Pancreas (tissue), 10 donors: ENCODE measurements at regions not wholly inside any gene's neighbourhood (a gene's known extent, or its start where the extent isn't known, plus 50 kb on each side); places are given as distances from the start of the nearest gene placed in this dataset.
"Not testable (repeated sequence)": the region's sequence is repeated elsewhere in the genome, so short reads cannot be mapped to it uniquely, and the experiment has no call there.

ENCODE experiments used
- ATAC-seq, 4 donors: fragments of 200-7000 bp; cut with Tn5 transposase; one replicate each; pipeline versions ENCODE4 v1.8.0 to v1.9.1; 2020; ENCODE audit warnings: mild to moderate bottlenecking in 4 of 4, moderate library complexity in 4 of 4
- DNase-seq, 6 donors: peaks; one replicate each; pipeline ENCODE4 v3.0.0-alpha.2; 2020
- FAIRE-seq: peaks from 2 replicates; lab custom pipeline; 2012; peaks lifted over from hg19 to GRCh38; lab: Jason Lieb, UNC
- H3K27ac ChIP-seq, 4 donors: fragments of 200-600 bp; sonication (generic); 1 replicate in 3 of 4; 2 replicates in 1 of 4; pipeline versions ENCODE4 v1.5.0 to v1.8.0; 2020
- H3K27me3 ChIP-seq, 4 donors: fragments of 200-600 bp; one replicate each; pipeline ENCODE4 v1.8.0; 2021
- H3K36me3 ChIP-seq, 3 donors: fragments of 200-600 bp; sonication (generic) in 1 of 3; one replicate each; pipeline versions ENCODE4 v1.5.0 to v1.8.0; 2020 to 2021
- H3K4me1 ChIP-seq, 3 donors: fragments of 200-600 bp; one replicate each; pipeline ENCODE4 v1.8.0; 2021
- H3K4me3 ChIP-seq, 4 donors: fragments of 200-600 bp; sonication (generic) in 2 of 4; one replicate each; pipeline versions ENCODE4 v1.5.0 to v1.8.0; 2020 to 2021
- H3K9me3 ChIP-seq, 4 donors: fragments of 200-600 bp; one replicate each; pipeline ENCODE4 v1.8.0; 2021
- CTCF ChIP-seq, 4 donors: fragments of 200-600 bp; sonication (generic) in 3 of 4; IDR thresholded peaks; one replicate each; pipeline versions ENCODE4 v1.5.0 to v1.8.0; 2021; ENCODE audit warnings: antibody characterized with exemption in 4 of 4
- WGBS, 2 donors: extraction: QIAGEN DNeasy Blood & Tissue Kit; methylation state at CpG; one replicate each; pipeline ENCODE4 v1.1.7; 2013; 5-methylcytosine and 5-hydroxymethylcytosine counted together
- intact Hi-C, 3 donors: fragments of 100-400 bp; cut with DNase I; formaldehyde crosslinking; loops; one replicate each; pipeline versions ENCODE4 v1.11.1 to v1.14.2; 2022
- donor health status: healthy with polysubstance abuse.
- donor health status: DM: no; HTN: no; CAD: no; lungs with moderate emphysema.
- donor health status: DM: no; HTN: no; CAD: no.
- donor health status: control.
- donor health status: control.
- donor health status: Bipolar disorder and iron deficiency.
- donor health status: DM: yes; HTN: yes; CAD: no.
- donor health status: DM: no; HTN: no; CAD: no.
- donor health status: DM: no; HTN: no; CAD: no.
- donor health status: DM: yes; HTN: yes; CAD: no.

GRCh38 chr9:61670616-61671015 is 480.8 kb downstream of the SPATA31A7 start:
- Histone ChIP-seq H3K27me3 (no peaks in the 10 kb centered on the region), H3K9me3 (no peaks in the 10 kb centered on the region), H3K4me3 (no peak overlapping the region), H3K27ac (no peak overlapping the region), H3K4me1 (no peaks in the 10 kb centered on the region), H3K36me3 (no peaks in the 10 kb centered on the region)
- intact Hi-C loops = no loop called here
- TF ChIP-seq CTCF (IDR thresholded peaks at IDR 0.05) = no peak
- FAIRE-seq (no peak), ATAC-seq (no peak), DNase-seq (peak in 1 of 6 donors; percentile 14)
- whole genome bisulfite sequencing, 2 donors = 58 to 63% methylated on average over 20 of the region's 20 CpGs

GRCh38 chr9:61671276-61671973 is 481.6 kb downstream of the SPATA31A7 start:
- TF ChIP-seq CTCF (IDR thresholded peaks at IDR 0.05) = no peak
- no peak for ATAC-seq
- Histone ChIP-seq H3K27ac (no peak overlapping the region), H3K9me3 (no peaks in the 10 kb centered on the region), H3K27me3 (no peaks in the 10 kb centered on the region), H3K4me1 (no peaks in the 10 kb centered on the region), H3K4me3 (no peak overlapping the region), H3K36me3 (no peaks in the 10 kb centered on the region)
- intact Hi-C loops = no loop called here
- no peak for FAIRE-seq
- WGBS, 2 donors = 71 to 74% methylated on average over 46 of the region's 46 CpGs
- peak in 2 of 6 donors; percentile 33 to 51 for DNase-seq

DNA sequence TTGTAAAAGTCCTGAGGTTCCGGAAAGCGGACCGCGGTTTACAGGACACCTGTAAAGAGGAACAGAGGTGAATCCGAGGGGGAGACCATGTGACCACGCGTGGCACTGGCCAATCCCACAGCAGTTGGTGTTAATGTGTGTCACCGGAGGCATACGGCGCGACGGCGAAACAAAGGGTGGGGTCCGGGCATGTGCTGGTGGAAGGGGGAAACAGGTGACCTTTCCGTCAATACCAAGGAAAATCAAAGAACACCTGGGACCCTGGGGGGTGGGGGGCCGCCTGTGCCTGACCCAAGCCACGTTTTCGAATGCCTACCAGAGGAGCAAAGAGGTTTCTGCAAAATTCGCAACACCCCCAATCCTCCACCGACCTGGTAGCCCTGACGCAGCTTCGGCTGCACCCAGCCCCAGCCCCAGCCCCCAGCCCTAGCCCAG is 482.3 kb downstream of the SPATA31A7 start:
- H3K27me3 ChIP-seq, ATAC-seq, H3K4me1 ChIP-seq, H3K27ac ChIP-seq, H3K36me3 ChIP-seq, H3K9me3 ChIP-seq, H3K4me3 ChIP-seq, FAIRE-seq, intact Hi-C loops: not testable (repeated sequence)
- WGBS, 2 donors = 72 to 77% methylated on average over 22 of the region's 22 CpGs
- peak in 2 of 6 donors; percentile 31 to 57 for DNase-seq

DNA sequence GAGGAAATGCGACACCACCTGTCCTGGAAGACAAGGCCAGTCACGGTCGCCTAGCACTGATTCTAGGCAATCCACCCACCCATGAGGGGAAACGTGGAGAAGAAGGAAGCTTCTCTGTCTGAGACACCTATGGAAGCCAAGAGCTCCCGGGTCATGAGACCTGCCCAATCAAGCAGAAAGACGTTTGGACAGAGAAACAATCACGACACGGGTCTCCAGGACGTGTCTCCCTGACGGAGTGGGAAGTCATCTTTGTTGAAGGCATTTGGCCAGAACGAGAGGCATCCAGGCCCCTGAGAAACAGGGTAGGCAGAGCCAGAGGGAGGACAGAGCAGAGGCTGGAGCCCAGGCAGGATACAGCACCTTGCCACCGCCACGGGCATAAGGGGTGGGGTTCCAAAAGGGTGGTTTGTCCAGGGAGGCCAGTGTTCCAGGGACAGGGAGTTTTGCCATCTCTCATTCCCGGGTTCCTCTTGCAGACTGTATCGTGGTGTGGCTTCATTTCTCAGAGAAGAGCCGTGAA is 482.9 kb downstream of the SPATA31A7 start:
- H3K27me3 ChIP-seq, H3K36me3 ChIP-seq, FAIRE-seq, H3K27ac ChIP-seq, ATAC-seq, H3K9me3 ChIP-seq, H3K4me1 ChIP-seq, H3K4me3 ChIP-seq, intact Hi-C loops: not testable (repeated sequence)
- DNase-seq = peak in 2 of 6 donors; percentile 22 to 31
- 68 to 72% methylated on average over 14 to 16 of the region's 16 CpGs for WGBS, 2 donors

- H3K9me3 ChIP-seq = no peaks in the 10 kb centered on the region
- H3K36me3 ChIP-seq = no peaks in the 10 kb centered on the region
- no peak overlapping the region for H3K27ac ChIP-seq
- H3K27me3 ChIP-seq = no peaks in the 10 kb centered on the region
- intact Hi-C loops = no loop called here
- H3K4me1 ChIP-seq = no peaks in the 10 kb centered on the region
- no peak for TF ChIP-seq CTCF (IDR thresholded peaks at IDR 0.05)
- FAIRE-seq (no peak), DNase-seq (peak in 2 of 6 donors; percentile 17 to 32), ATAC-seq (no peak)
- WGBS, 2 donors = 69 to 70% methylated on average over 13 of the region's 13 CpGs
- no peak overlapping the region for H3K4me3 ChIP-seq
These were observed 483.4 kb downstream of the SPATA31A7 start for GRCh38 chr9:61673247-61673646.
